HCT116 (cell line): ENCODE measurements at regions not wholly inside any gene's neighbourhood (a gene's known extent, or its start where the extent isn't known, plus 50 kb on each side); places are given as distances from the start of the nearest gene placed in this dataset.

Experiments used
- CTCF ChIP-seq, 3 experiments: fragments of 200-600 bp in 1 of 3; sonication (generic) in 1 of 3; IDR thresholded peaks in 2 of 3; conservative IDR thresholded peaks in 1 of 3; 2 replicates each; pipeline ENCODE4 v1.5.1; 2012 to 2017; ENCODE audit warnings: low read depth in 2 of 3, low read length in 2 of 3, antibody characterized with exemption in 1 of 3, borderline replicate concordance in 1 of 3, control low read depth in 1 of 3, mild to moderate bottlenecking in 1 of 3, mixed read lengths in 1 of 3, mixed run types in 1 of 3, moderate library complexity in 1 of 3; ENCODE audit not compliant: insufficient read depth in 1 of 3
- JUND ChIP-seq: IDR thresholded peaks from 2 replicates; pipeline ENCODE4 v1.6.1; 2012
- POLR2A ChIP-seq: IDR thresholded peaks from 2 replicates; pipeline ENCODE4 v1.7.0; 2011; ENCODE audit warnings: borderline replicate concordance; ENCODE audit not compliant: insufficient read depth, insufficient read length; ENCODE audit errors: extremely low read depth
- POLR2AphosphoS5 ChIP-seq: IDR thresholded peaks from 2 replicates; pipeline ENCODE4 v1.6.1; 2011; ENCODE audit warnings: mild to moderate bottlenecking, low read depth, low read length, moderate library complexity
- RAD21 ChIP-seq: IDR thresholded peaks from 2 replicates; pipeline ENCODE4 v1.6.1; 2012; ENCODE audit warnings: low read depth, mild to moderate bottlenecking
- SP1 ChIP-seq: IDR thresholded peaks from 2 replicates; pipeline ENCODE4 v1.6.1; 2012; ENCODE audit warnings: low read depth

GRCh38 chr4:57491388-57491787 is 381.2 kb upstream of the IGFBP7 start:
- no peak for TF ChIP-seq CTCF (IDR thresholded peaks at IDR 0.05 in 2 of 3, conservative IDR thresholded peaks at IDR 0.05 in 1 of 3; ENCODE audit: borderline replicate concordance in 1 of 3, insufficient read depth in 1 of 3, low read depth in 2 of 3, low read length in 2 of 3)
- no peak for TF ChIP-seq POLR2A
- TF ChIP-seq RAD21: no peak
- TF ChIP-seq POLR2AphosphoS5: no peak
- no peak for TF ChIP-seq JUND
- TF ChIP-seq SP1: no peak
